ENCODE measurements at regions not wholly inside any gene's neighbourhood (a gene's known extent, or its start where the extent isn't known, plus 50 kb on each side); places are given as distances from the start of the nearest gene placed in this dataset.

DNA sequence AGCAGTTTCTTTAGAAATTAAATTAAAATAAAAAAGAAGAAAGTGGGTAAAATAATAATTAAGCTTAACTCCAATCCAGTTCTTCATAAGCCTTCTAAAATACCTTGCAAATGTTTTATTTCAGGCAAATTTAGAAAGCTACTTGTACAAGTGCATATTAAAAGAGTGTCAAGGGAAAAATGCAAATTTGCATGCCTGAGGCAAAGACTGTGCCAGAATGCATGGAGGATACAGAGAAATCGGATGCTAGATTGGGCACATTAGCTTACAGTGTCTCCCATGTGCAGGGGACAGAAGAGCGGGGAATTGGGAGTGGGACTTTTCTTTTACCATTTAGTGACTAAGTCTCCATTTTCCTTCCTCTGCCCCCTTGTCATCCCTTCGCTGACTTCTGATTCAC, 173.0 kb upstream of the NWD2 start:
- no peak for DNase-seq (ENCODE audit: low spot score)

DNA sequence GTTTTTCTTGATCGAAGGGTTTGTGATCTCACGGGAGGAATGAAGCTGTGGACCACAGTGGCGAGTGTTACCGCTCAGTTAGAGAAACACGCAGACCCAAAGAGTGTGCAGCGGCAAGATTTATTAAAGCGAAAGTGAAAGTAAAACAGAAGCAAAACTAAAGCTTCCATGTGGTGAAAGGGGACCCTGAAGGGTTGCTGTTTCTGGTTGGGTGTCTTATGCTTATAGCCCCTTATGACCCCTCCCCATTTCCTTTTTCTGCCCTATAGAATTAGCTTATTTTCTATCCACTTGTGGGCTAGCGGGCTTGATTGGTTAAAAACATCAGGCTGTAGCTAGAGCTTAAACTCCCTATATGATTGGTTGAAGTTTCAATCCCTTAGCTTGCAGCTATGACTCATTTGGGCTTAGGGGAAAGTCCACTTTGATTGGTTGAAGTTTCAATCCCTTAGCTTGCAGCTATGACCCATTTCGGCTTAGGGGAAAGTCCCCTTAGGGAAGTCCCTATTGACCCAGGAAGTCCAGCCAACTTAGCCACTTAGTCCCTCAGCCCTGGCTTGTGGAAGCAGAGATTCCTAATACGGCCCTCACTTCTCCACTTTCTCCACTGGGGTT, 171.2 kb upstream of the NWD2 start:
- no peak for DNase-seq (ENCODE audit: low spot score)

DNA sequence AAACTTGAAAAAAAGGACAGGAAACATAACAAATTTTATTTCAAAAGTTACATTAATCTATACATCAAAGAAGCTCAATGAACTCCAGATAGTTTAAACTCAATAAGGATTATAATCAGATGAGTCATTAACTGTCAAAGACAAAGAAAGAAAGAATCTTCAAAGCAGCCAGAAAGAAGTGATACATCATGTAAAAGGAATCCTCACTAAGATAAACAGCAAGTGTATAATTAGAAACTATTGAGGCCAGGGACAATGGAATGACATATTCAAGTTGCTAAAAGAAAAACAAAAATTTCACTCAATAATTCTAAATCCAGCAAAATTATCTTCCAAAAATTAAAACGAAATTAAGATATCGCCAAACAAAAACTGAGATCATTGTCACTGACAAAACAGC, 161.6 kb upstream of the NWD2 start:
- DNase-seq (ENCODE audit: low spot score) = no peak

DNA sequence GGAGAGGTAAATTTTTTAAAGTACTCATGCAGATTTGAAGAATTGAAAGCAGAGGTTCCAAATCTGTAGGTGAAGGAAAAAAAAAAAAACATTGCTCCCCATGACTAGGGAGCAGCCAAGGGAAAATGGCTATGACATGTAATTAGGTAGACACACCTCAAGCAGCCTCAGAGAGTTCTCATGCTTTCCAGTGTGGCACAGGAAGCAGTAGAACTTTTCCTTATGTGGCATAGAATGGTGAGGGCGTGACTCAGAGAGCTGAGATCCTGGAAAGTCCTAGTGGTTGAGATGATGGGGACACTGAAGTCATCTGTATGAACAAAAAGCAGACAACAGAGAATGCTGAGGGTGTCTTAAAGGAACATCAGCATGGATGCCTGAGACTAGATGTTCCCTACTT, 148.6 kb upstream of the NWD2 start:
- no peak for DNase-seq (ENCODE audit: low spot score)

DNA sequence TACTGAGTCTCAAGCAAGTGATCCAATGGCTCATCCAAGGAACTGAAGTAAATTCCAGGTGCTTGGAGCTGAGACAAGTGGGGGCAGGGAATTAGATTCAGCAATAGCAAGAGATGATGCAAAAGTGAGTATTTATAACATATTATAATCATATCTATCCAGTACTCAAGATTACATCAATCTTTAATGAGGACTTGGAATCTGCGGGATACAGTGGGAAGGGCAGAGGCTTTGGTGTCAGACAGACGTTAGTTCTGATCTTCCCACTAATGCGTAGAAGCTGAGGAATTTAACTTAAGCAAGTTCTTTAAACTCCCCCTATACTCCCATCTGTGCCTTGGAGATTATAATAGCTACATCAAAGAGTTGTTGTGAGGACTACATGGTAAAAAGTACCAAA, 143.4 kb upstream of the NWD2 start:
- DNase-seq (ENCODE audit: low spot score) = no peak

DNA sequence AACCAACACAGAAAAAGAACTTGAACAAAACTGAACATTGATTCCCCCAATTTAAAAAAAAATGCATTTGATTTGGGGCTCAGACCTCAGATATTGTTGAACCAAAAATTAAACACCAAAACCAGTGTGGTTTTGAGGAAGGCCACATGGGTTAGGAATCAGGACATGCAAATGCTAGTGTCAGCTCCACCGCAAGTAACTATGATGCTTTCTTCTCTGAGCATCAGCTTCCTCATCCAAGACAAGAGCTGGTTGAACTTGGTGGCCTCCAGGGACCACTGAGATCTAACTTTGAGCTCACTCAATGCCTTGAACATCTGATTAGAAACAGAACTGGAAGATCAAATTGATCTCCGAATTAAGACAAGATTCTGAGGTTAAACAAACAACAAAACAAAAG, 142.9 kb upstream of the NWD2 start:
- DNase-seq (ENCODE audit: low spot score) = no peak

DNA sequence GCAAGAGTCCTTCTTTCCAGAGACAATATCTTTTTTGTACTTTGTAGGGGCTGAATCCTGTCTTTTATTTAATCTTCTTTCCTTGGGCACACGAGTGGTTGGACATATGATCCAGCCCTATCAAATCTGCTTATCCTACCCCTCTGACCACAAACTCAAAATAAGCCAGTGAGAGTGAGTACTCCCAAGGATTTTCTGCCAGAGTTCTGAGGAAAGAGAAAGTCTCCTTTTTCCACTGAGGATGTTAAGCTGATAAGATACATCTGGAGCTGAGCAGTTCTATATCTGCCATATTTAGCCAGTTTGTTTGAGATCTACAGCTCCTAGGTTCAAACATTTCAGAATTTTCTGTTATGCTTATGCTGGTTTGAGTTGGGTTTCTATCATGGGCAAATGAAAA, 134.8 kb upstream of the NWD2 start:
- no peak for DNase-seq (ENCODE audit: low spot score)

DNA sequence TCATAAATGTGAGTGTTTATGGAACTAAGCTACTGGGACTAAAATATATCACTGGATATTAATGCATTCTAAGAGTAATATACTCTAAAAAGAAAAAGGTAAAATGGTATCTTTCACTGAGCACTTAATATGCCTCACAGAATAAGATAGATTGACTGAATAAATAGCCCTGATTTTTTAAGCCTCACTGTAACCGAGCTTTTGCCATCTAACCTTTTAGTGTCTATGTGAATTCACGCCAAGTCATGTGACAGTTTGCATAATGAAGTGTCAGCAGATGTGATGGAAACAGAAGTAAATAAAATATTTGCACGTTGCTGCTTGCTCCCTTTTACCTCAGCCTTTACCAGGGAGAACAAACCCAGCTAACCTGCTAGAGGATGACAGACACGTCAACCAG, 119.7 kb upstream of the NWD2 start:
- no peak for DNase-seq (ENCODE audit: low spot score)

DNA sequence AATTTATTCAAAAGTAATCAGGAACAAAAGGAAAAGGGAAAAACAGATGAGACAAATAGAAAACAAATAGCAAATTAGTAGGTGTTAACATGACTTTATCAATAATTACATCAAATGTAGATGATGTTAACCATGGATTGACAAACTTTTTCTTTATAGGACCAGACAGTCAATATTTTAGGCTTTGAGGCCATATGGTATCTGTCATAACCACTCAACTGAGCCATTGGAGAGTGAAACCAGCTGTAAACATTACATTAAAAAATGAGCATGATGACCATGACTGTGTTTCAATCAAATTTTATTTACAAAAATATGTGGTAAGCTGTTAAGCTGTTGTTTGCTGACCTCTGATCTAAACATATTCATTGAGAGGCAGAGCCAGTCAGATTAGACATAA, 118.5 kb upstream of the NWD2 start:
- no peak for DNase-seq (ENCODE audit: low spot score)

DNA sequence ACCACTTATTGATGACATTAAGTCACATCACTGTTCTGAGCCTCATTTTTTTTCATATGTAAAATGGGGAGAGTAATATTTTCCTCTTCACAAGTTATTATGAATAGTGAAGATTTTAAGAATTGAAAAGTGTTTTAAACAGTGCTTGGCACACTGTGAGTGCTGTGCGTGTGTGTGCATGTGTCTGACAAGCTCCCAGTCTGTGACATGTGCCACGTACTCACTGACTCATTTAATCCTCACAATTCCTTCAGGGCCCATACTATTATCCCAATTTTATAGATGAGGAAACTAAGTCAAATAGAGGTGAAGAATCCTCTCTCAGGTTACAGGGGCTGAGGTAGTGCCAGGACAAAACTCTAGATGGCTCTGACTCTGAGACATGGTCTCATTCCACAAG, 114.1 kb upstream of the NWD2 start:
- DNase-seq (ENCODE audit: low spot score) = no peak

DNA sequence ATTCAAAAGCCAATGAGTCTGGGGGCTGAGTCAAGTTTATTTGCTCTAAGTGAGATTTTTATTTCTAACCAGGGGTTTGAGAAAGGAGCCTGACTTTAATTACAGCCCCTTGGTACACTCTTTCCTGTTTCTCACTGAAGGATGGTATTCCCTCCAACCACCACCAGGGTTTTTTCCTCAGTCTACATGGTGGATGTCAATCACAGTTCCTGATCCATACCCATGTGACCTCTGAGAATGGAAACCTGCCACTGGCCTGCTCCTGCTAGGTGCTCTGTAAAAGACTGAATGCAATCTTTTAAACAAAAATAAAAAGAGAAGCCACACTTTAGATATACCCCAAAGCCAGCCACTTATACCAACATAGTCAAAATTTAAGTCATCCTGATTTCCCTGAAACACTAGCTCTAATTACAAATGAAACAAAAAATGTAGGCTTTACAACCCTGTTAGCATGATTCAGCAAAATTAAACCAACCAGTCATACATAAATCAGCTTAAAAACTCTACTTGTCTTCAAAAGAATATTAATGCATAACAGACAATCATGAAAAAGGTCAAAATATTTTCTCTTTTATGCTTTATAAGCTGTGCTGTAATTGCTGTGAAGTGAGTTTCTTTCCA, 112.1 kb upstream of the NWD2 start:
- no peak for DNase-seq (ENCODE audit: low spot score)

DNA sequence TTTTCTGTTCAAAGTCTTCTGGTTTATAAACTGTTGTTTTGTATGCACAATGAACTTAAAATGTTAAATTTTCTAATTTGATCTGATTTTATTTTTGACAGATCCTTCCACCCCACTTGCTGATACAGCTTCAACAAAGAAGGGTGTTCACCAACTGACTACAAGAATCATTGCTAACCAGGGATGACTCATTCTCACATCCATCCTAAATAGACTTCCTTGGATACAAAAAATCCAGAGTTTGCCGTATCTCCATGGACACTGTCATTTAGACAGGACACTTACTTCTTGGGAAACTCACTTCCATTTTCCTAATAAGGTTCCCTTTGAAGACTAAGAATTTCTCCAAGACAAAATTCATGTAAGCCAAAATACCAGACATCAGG, 111.6 kb upstream of the NWD2 start:
- DNase-seq (ENCODE audit: low spot score) = no peak

DNA sequence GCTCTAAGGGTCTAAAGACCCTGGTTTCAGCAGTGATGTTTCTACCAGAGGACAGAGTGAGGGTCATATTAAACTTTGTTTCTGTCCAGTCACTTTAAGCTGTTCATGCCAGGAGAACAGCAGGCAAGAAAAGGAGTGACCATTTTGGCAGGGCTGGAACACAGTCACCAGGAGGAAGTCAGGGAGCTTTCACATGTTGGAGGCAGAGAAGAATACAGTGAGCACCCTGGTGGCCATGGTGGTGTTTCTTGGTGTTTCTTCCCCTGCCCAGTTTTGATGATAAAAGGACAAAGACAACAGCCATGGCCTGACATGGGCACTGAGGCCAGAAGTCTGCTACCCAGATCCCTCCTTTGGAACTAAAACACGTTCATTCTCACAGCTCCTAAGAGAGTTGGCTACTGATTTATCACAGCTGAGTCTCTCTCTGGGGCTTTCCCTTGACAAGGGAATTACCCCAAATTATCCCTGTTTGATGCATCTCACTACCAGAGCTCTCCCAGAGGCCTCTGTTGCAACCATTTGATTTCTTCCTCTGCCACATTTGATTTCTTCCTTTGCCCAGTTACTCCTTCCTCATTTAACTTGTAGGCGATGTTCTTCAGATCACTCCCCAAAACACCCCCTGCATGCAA, 106.4 kb upstream of the NWD2 start:
- no peak for DNase-seq (ENCODE audit: low spot score)

DNA sequence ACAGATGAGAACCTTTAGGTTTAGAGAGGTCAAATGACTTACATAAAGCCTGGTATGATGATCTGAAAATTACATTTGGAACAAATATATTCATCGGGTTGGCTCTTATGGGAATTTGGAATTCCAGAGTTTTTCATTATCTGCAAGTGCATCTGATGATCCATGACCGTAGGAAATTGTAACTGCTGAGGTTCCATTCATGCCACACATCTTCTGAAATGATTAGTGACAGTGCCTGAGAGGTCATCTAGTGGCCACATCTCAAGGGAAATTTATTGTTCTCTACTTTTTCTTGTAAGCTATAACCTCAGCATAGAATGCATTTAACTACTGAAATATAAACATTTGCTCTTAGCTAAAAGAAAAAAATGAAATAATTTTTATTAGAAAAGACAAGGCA, 105.8 kb upstream of the NWD2 start:
- no peak for DNase-seq (ENCODE audit: low spot score)

DNA sequence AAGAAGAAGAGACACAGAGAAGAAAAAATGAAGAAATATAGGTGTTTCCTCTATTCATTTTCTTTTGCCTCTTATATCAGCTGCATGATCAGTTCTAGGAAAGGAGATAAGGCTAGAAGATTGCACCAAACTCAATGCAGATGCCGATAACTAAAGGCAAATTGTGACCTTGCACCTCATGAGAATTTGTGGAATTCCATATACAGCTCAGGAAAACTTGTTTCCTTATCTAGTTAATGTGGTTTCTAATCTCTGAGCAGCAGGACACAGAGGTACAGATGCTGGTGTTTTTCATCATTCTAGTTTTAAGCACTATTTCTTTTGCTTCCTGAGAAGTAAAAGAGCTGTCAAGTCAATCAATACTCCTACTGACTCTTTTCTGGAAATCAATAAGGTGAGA, 104.6 kb upstream of the NWD2 start:
- DNase-seq (ENCODE audit: low spot score) = no peak

DNA sequence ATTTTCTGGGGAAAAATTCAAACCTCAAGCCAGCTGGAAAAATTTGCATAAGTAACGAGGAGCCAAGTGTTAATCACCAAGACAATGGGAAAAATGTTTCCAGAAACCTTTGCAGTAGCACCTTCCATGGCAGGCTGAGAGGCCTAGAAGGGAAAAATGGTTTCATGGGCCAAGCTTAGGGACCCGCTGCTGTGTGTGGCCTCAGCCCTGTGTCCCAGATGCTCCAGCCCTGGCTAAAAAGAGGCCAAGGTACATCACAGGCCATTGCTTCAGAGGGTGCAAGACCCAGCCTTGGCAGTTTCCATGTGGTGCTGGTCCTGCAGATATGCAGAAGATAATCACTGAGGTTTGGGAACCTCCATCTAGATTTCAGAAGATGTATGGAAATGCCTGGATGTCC, 98.3 kb upstream of the NWD2 start:
- no peak for DNase-seq (ENCODE audit: low spot score)

DNA sequence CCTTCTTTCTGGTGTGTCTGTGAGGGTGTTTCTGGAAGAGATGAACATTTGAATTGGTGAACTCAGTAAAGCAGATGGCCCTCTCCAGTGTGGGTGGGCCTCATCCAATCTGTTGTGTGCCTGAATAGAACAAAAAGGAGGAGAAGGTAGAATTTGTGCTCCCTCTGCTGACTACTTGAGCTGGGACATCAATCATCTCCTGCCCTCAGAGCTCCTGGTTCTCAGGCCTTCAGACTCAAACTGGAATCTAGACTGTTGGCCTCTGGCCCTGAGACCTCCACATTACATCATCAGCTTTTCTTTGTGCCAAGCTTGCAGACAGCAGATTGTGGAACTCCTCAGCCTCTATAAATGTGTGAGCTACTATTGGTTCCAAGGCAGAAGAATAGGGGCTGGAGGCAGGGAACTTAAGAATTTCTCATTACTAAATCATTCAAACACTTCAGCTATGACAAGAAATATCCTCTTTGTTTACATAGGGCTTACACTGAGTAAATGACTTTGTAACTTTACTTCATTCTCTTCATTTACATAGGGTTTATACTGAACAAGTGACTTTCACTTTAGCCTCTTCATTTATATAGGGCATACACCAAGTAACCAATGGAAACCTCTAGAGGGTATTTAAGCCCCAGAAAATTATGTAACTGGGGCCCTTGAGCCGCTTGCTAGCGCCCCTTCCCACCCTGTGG, 86.9 kb upstream of the NWD2 start:
- no peak for DNase-seq (ENCODE audit: low spot score)

DNA sequence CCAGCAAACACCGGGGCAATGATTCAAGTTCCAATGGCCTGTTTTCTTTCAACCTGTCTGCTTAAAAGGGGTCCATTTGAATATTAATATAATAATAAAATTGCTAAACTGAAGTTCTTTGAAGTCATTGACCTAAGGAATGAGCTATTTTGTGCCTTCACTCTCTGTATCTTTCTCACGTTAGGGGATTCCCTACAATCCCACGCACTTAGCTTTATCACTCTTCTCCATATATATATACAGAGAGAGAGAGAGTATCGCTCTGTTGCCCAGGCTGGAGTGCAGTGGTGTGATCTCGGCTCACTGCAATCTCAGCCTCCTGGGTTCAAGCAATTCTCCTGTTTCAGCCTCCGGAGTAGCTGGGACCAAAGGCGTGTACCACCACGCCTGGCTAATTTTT, 83.9 kb upstream of the NWD2 start:
- DNase-seq (ENCODE audit: low spot score) = no peak

DNA sequence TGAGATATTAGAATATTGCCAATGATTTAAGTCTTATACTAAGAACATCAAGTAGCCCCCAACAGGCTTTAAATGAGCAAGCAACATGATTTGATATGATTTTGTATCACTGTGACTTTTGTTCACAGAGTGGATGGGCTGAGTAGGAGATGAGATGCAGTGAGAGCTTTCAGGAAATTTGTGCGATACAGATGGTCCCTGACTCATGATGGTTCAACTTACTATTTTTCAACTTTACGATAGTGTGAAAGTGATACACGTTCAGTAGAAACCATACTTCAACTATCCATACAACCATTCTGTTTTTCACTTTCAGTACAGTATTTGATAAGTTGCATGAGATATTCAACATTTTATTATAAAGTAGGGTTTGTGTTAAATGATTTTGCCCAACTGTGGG, 78.7 kb upstream of the NWD2 start:
- DNase-seq (ENCODE audit: low spot score) = no peak

DNA sequence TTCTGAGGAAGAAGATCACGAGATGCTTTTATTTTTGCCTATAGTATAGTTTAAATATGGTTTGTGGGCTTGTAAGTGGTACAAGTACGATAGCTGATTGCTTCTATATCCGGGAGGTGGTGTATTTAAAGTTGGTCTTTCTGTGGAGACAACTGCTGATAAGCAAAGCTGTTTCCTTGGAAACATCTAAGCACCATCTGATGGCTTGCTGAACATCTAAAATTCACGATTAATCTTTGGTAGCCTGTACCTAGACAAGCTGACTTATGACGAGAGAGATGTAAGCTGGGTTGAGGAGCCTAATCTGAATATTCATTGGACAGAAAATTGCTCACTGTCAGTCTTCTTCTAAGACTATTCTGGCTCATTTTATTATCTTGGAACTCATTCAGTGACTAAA, 74.6 kb upstream of the NWD2 start:
- DNase-seq (ENCODE audit: low spot score) = no peak

DNA sequence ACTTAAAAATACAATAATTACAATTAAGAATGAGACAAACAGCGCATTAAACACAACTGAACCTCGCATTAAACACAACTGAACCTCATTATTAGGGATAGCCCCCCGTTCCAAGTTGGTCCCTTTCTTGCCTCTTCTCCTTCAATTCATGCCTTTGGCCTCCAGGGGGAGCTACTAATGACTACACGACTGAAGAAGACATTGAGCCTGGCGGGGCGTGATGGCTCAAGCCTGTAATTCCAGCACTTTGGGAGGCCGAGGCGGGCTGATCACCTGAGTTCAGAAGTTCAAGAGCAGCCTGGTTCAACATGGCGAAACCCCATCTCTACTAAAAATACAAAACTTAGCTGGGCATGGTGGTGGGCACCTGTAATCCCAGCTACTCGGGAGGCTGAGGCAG, 56.4 kb upstream of the NWD2 start:
- no peak for DNase-seq (ENCODE audit: low spot score)
